Stimulated activated naive B cell treated with anti-CD40 and anti-IgM and Interleukin-4, amounts not matched to agents 10 μg/mL and 1 μg/mL and 100 μg/mL, for 72 hours (primary cell): ENCODE measurements at regions not wholly inside any gene's neighbourhood (a gene's known extent, or its start where the extent isn't known, plus 50 kb on each side); places are given as distances from the start of the nearest gene placed in this dataset.

Experiments
- ATAC-seq, 2 donors: fragments of 150-1000 bp; cut with Tn5 transposase; replicated peaks; 2 replicates each; pipeline ENCODE4 v1.10.0; 2021; ENCODE audit warnings: moderate library complexity in 1 of 2
- DNase-seq: peaks from one replicate; pipeline ENCODE4 v3.0.0; 2021
- H3K27ac Mint-ChIP-seq: one replicate; pipeline ENCODE4 v1.8.0; 2022; ENCODE audit warnings: mild to moderate bottlenecking, mixed read lengths
- H3K27me3 Mint-ChIP-seq, 2 donors: one replicate each; pipeline ENCODE4 v1.8.0; 2022; ENCODE audit warnings: mixed read lengths in 2 of 2
- H3K36me3 Mint-ChIP-seq, 2 donors: one replicate each; pipeline ENCODE4 v1.8.0; 2022; ENCODE audit warnings: mixed read lengths in 2 of 2, mild to moderate bottlenecking in 1 of 2
- H3K4me1 Mint-ChIP-seq, 2 donors: one replicate each; pipeline ENCODE4 v1.8.0; 2022; ENCODE audit warnings: mixed read lengths in 2 of 2, mild to moderate bottlenecking in 1 of 2
- H3K4me3 Mint-ChIP-seq, 2 donors: one replicate each; pipeline ENCODE4 v1.8.0; 2022; ENCODE audit warnings: mild to moderate bottlenecking in 2 of 2, mixed read lengths in 2 of 2, moderate library complexity in 1 of 2
- H3K9me3 Mint-ChIP-seq, 2 donors: one replicate each; pipeline ENCODE4 v1.8.0; 2022; ENCODE audit warnings: mixed read lengths in 2 of 2, mild to moderate bottlenecking in 1 of 2

GRCh38 chr4:38453253-38453881 is 210.6 kb upstream of the KLF3 start:
- ATAC-seq, result peak in 1 of 2 donors; percentile 35
- no peak for DNase-seq
- no peak overlapping the region for H3K4me3 Mint-ChIP-seq
- H3K27me3 Mint-ChIP-seq, result peaks cover 5 to 17% of the 10 kb centered on the region in 2 donors
- H3K36me3 Mint-ChIP-seq, result peaks cover 0 to 7% of the 10 kb centered on the region in 2 donors
- no peak overlapping the region for H3K27ac Mint-ChIP-seq
- H3K4me1 Mint-ChIP-seq, result peaks cover 9 to 21% of the 10 kb centered on the region in 2 donors
- peaks cover 4 to 7% of the 10 kb centered on the region in 2 donors for H3K9me3 Mint-ChIP-seq

GRCh38 chr4:38454284-38454683 is 209.7 kb upstream of the KLF3 start:
- peaks cover 4 to 6% of the 10 kb centered on the region in 2 donors for H3K9me3 Mint-ChIP-seq
- H3K27ac Mint-ChIP-seq, result no peak overlapping the region
- H3K4me3 Mint-ChIP-seq, result no peak overlapping the region
- H3K36me3 Mint-ChIP-seq, result peaks cover 0 to 6% of the 10 kb centered on the region in 2 donors
- DNase-seq (no peak), ATAC-seq (no peak)
- peaks cover 11 to 16% of the 10 kb centered on the region in 2 donors for H3K27me3 Mint-ChIP-seq
- peaks cover 9 to 21% of the 10 kb centered on the region in 2 donors for H3K4me1 Mint-ChIP-seq

- peak; percentile 63 to 75 for ATAC-seq
- no peak overlapping the region for H3K4me3 Mint-ChIP-seq
- peaks cover 9 to 21% of the 10 kb centered on the region in 2 donors for H3K4me1 Mint-ChIP-seq
- peaks cover 3 to 4% of the 10 kb centered on the region in 2 donors for H3K9me3 Mint-ChIP-seq
- peaks cover 12 to 14% of the 10 kb centered on the region in 2 donors for H3K27me3 Mint-ChIP-seq
- peaks cover 0 to 3% of the 10 kb centered on the region in 2 donors for H3K36me3 Mint-ChIP-seq
- H3K27ac Mint-ChIP-seq, result no peak overlapping the region
- no peak for DNase-seq
Observed at GRCh38 chr4:38455092-38455862, 208.7 kb upstream of the KLF3 start.

- H3K27me3 Mint-ChIP-seq, result peaks cover 12 to 14% of the 10 kb centered on the region in 2 donors
- no peak overlapping the region for H3K27ac Mint-ChIP-seq
- ATAC-seq (no peak), DNase-seq (no peak)
- H3K4me3 Mint-ChIP-seq, result peak overlapping the region in 1 of 2 donors; percentile 5
- H3K4me1 Mint-ChIP-seq, result peaks cover 9 to 21% of the 10 kb centered on the region in 2 donors
- H3K36me3 Mint-ChIP-seq, result peaks cover 0 to 3% of the 10 kb centered on the region in 2 donors
- H3K9me3 Mint-ChIP-seq, result peaks cover 3 to 4% of the 10 kb centered on the region in 2 donors
Observed at GRCh38 chr4:38456096-38456495, 207.9 kb upstream of the KLF3 start.

GRCh38 chr4:38461342-38461741 is 202.7 kb upstream of the KLF3 start:
- no peak for DNase-seq
- Mint-ChIP-seq H3K27ac (no peak overlapping the region), H3K9me3 (peaks cover 0 to 2% of the 10 kb centered on the region in 2 donors), H3K4me1 (peaks cover 6 to 15% of the 10 kb centered on the region in 2 donors), H3K27me3 (peaks cover 9 to 13% of the 10 kb centered on the region in 2 donors), H3K4me3 (no peak overlapping the region), H3K36me3 (peaks cover 0 to 3% of the 10 kb centered on the region in 2 donors)
- no peak for ATAC-seq

GRCh38 chr4:38462367-38463055 is 201.5 kb upstream of the KLF3 start:
- peaks cover 6 to 15% of the 10 kb centered on the region in 2 donors for H3K4me1 Mint-ChIP-seq
- DNase-seq (no peak), ATAC-seq (no peak)
- peaks cover 7 to 10% of the 10 kb centered on the region in 2 donors for H3K9me3 Mint-ChIP-seq
- H3K27ac Mint-ChIP-seq, result no peak overlapping the region
- peaks cover 6 to 9% of the 10 kb centered on the region in 2 donors for H3K27me3 Mint-ChIP-seq
- no peak overlapping the region for H3K4me3 Mint-ChIP-seq
- H3K36me3 Mint-ChIP-seq, result peaks cover 3 to 4% of the 10 kb centered on the region in 2 donors

GRCh38 chr4:38463268-38463958 is 200.6 kb upstream of the KLF3 start:
- Mint-ChIP-seq H3K9me3 (peaks cover 7 to 10% of the 10 kb centered on the region in 2 donors), H3K27ac (no peak overlapping the region), H3K4me1 (peaks cover 6 to 15% of the 10 kb centered on the region in 2 donors), H3K27me3 (peaks cover 6 to 11% of the 10 kb centered on the region in 2 donors), H3K4me3 (no peak overlapping the region), H3K36me3 (peaks cover 3 to 4% of the 10 kb centered on the region in 2 donors)
- no peak for DNase-seq
- no peak for ATAC-seq

- Mint-ChIP-seq H3K4me3 (peak overlapping the region; percentile 33 to 60), H3K9me3 (peaks cover 7 to 10% of the 10 kb centered on the region in 2 donors), H3K4me1 (peaks cover 6 to 15% of the 10 kb centered on the region in 2 donors), H3K27me3 (peaks cover 6 to 8% of the 10 kb centered on the region in 2 donors), H3K36me3 (peaks cover 3 to 4% of the 10 kb centered on the region in 2 donors), H3K27ac (peak overlapping the region; percentile 62)
- peak; percentile 98 to 99 for ATAC-seq
- DNase-seq, result peak; percentile 33
Observed at GRCh38 chr4:38464328-38464727, 199.7 kb upstream of the KLF3 start.

GRCh38 chr4:38466401-38466800 is 197.6 kb upstream of the KLF3 start:
- Mint-ChIP-seq H3K9me3 (peaks cover 10 to 11% of the 10 kb centered on the region in 2 donors), H3K4me1 (peaks cover 6 to 15% of the 10 kb centered on the region in 2 donors), H3K4me3 (no peak overlapping the region), H3K27ac (no peak overlapping the region), H3K27me3 (peaks cover 5 to 6% of the 10 kb centered on the region in 2 donors), H3K36me3 (peaks cover 4% of the 10 kb centered on the region in 2 donors)
- ATAC-seq (no peak), DNase-seq (no peak)

GRCh38 chr4:38467296-38467695 is 196.7 kb upstream of the KLF3 start:
- DNase-seq, result no peak
- no peak overlapping the region for H3K4me3 Mint-ChIP-seq

GRCh38 chr4:38468339-38468866 is 195.6 kb upstream of the KLF3 start:
- DNase-seq, result no peak
- H3K4me1 Mint-ChIP-seq, result peaks cover 6 to 15% of the 10 kb centered on the region in 2 donors
- H3K36me3 Mint-ChIP-seq, result peaks cover 4% of the 10 kb centered on the region in 2 donors

More at GRCh38 chr4:38467296-38467695, 196.7 kb upstream of the KLF3 start:
- peaks cover 5 to 6% of the 10 kb centered on the region in 2 donors for H3K27me3 Mint-ChIP-seq
- ATAC-seq, result no peak
- peaks cover 6 to 15% of the 10 kb centered on the region in 2 donors for H3K4me1 Mint-ChIP-seq
- H3K36me3 Mint-ChIP-seq, result peaks cover 4% of the 10 kb centered on the region in 2 donors
- peaks cover 10 to 11% of the 10 kb centered on the region in 2 donors for H3K9me3 Mint-ChIP-seq
- no peak overlapping the region for H3K27ac Mint-ChIP-seq

GRCh38 chr4:38469410-38469809 is 194.6 kb upstream of the KLF3 start:
- H3K36me3 Mint-ChIP-seq, result peaks cover 4% of the 10 kb centered on the region in 2 donors
- no peak overlapping the region for H3K4me3 Mint-ChIP-seq
- no peak for DNase-seq
- H3K4me1 Mint-ChIP-seq, result peaks cover 3 to 7% of the 10 kb centered on the region in 2 donors
- ATAC-seq, result no peak
- H3K27me3 Mint-ChIP-seq, result peaks cover 5% of the 10 kb centered on the region in 2 donors
- H3K27ac Mint-ChIP-seq, result no peak overlapping the region
- peaks cover 10 to 11% of the 10 kb centered on the region in 2 donors for H3K9me3 Mint-ChIP-seq

More at GRCh38 chr4:38468339-38468866, 195.6 kb upstream of the KLF3 start:
- Mint-ChIP-seq H3K4me3 (no peak overlapping the region), H3K9me3 (peaks cover 10 to 11% of the 10 kb centered on the region in 2 donors), H3K27ac (no peak overlapping the region), H3K27me3 (peaks cover 5 to 6% of the 10 kb centered on the region in 2 donors)
- no peak for ATAC-seq

- ATAC-seq (no peak), DNase-seq (no peak)
- Mint-ChIP-seq H3K36me3 (peaks cover 2 to 4% of the 10 kb centered on the region in 2 donors), H3K9me3 (peaks cover 10 to 13% of the 10 kb centered on the region in 2 donors), H3K4me1 (no peaks in the 10 kb centered on the region), H3K27ac (no peak overlapping the region), H3K27me3 (peaks cover 0 to 5% of the 10 kb centered on the region in 2 donors), H3K4me3 (no peak overlapping the region)
Observed at GRCh38 chr4:38470735-38471262, 193.2 kb upstream of the KLF3 start.
